Ishikawa (cell line): ENCODE measurements at regions not wholly inside any gene's neighbourhood (a gene's known extent, or its start where the extent isn't known, plus 50 kb on each side); places are given as distances from the start of the nearest gene placed in this dataset.

Experiments
- CEBPB ChIP-seq: IDR thresholded peaks from 2 replicates; pipeline ENCODE4 v1.6.1; 2012
- EP300 ChIP-seq: IDR thresholded peaks from 2 replicates; pipeline ENCODE4 v1.6.1; 2012; ENCODE audit warnings: borderline replicate concordance
- MAX ChIP-seq: IDR thresholded peaks from 2 replicates; pipeline ENCODE4 v1.6.1; 2012
- RAD21 ChIP-seq: IDR thresholded peaks from 2 replicates; pipeline ENCODE4 v1.6.1; 2012; ENCODE audit warnings: low read depth

- no peak for TF ChIP-seq EP300
- TF ChIP-seq MAX = no peak
- no peak for TF ChIP-seq CEBPB
- TF ChIP-seq RAD21 = no peak
These were observed 100.7 kb downstream of the IER5 start for GRCh38 chr1:181189245-181189644.
